GM12878 (cell line): ENCODE measurements at regions not wholly inside any gene's neighbourhood (a gene's known extent, or its start where the extent isn't known, plus 50 kb on each side); places are given as distances from the start of the nearest gene placed in this dataset.

Experiments
- ATAC-seq: fragments of 200-7000 bp; cut with Tn5 transposase; 3 replicates; pipeline ENCODE4 v1.9.1; 2020; ENCODE audit warnings: mild to moderate bottlenecking, moderate library complexity
- BruUV-seq: library from RNA; stranded (reverse); fragments of 400-500 nt; replicated peaks from 2 replicates; lab custom pipeline; 2021; lab: Mats Ljungman, UMichigan
- CTCF ChIA-PET: fragments of 300-600 bp; sonication (Branson Sonifier 250); formaldehyde crosslinking; extraction: SDS; loops from one replicate; lab custom pipeline; 2021; ENCODE audit warnings: inconsistent platforms; lab: Yijun Ruan, JAX
- POLR2A ChIA-PET: fragments of 350-600 bp; formaldehyde crosslinking; extraction: SDS; loops from one replicate; lab custom pipeline; 2021; ENCODE audit warnings: inconsistent platforms; lab: Charles Lee
- RAD21 ChIA-PET: fragments of 300-600 bp; sonication (Branson Sonifier 250); formaldehyde crosslinking; loops from one replicate; lab custom pipeline; 2023; ENCODE audit warnings: antibody characterized with exemption; ENCODE audit not compliant: unreplicated experiment; lab: Charles Lee
- SMC1A ChIA-PET: fragments of 300-600 bp; sonication (Branson Sonifier 250); formaldehyde crosslinking; loops from one replicate; lab custom pipeline; 2023; ENCODE audit not compliant: unreplicated experiment, uncharacterized antibody; lab: Charles Lee
- DNase-seq: peaks from one replicate; pipeline ENCODE4 v3.0.0-alpha.2; 2011; ENCODE audit warnings: low read depth, low spot score
- FAIRE-seq: peaks from 3 replicates; lab custom pipeline; 2011; peaks lifted over from hg19 to GRCh38; lab: Jason Lieb, UNC
- H2AFZ ChIP-seq: 2 replicates; pipeline ENCODE4 v1.6.0; 2011; ENCODE audit warnings: low read depth, low read length, control low read depth; ENCODE audit not compliant: control insufficient read depth
- H3K27ac ChIP-seq: 2 replicates; pipeline ENCODE4 v1.5.1; 2011; ENCODE audit warnings: control low read depth; ENCODE audit not compliant: control insufficient read depth, insufficient read depth
- H3K27me3 ChIP-seq, 2 experiments: replicated peaks in 1 of 2; 2 replicates each; pipeline versions ENCODE4 v1.6.0 to v1.6.1; 2011; ENCODE audit warnings: low read length in 1 of 2; ENCODE audit not compliant: control insufficient read depth in 2 of 2, insufficient read depth in 2 of 2
- H3K36me3 ChIP-seq, 2 experiments: 2 replicates each; pipeline ENCODE4 v1.5.1; 2011; ENCODE audit warnings: low read length in 1 of 2; ENCODE audit not compliant: control insufficient read depth in 2 of 2, insufficient read depth in 2 of 2
- H3K4me1 ChIP-seq: 2 replicates; pipeline ENCODE4 v1.6.1; 2011; ENCODE audit warnings: mild to moderate bottlenecking, low read length, moderate library complexity, mixed read lengths; ENCODE audit not compliant: control insufficient read depth, insufficient read depth
- H3K4me2 ChIP-seq: 2 replicates; pipeline ENCODE4 v1.6.0; 2011; ENCODE audit warnings: control low read depth; ENCODE audit not compliant: control insufficient read depth, insufficient read depth
- H3K4me3 ChIP-seq: fragments of 200-600 bp; sonication (generic); 2 replicates; pipeline ENCODE4 v1.5.1; 2016
- H3K79me2 ChIP-seq: 2 replicates; pipeline ENCODE4 v1.6.0; 2011; ENCODE audit warnings: low read length; ENCODE audit not compliant: control insufficient read depth, insufficient read depth
- H3K9ac ChIP-seq: 2 replicates; pipeline ENCODE4 v1.8.0; 2011; ENCODE audit warnings: low read length, control low read depth, mixed read lengths; ENCODE audit not compliant: control insufficient read depth, insufficient read depth
- H3K9me3 ChIP-seq: replicated peaks from 3 replicates; pipeline ENCODE4 v1.5.1; 2011; ENCODE audit warnings: mild to moderate bottlenecking, low read length; ENCODE audit not compliant: control insufficient read depth, insufficient read depth
- H4K20me1 ChIP-seq: 2 replicates; pipeline ENCODE4 v1.6.0; 2011; ENCODE audit not compliant: control insufficient read depth, insufficient read depth
- FOXM1 ChIP-seq: IDR thresholded peaks from 2 replicates; pipeline ENCODE4 v1.6.1; 2012; ENCODE audit warnings: low read depth, mild to moderate bottlenecking, inconsistent platforms, low read length, moderate library complexity
- IRF3 ChIP-seq: fragments of 450-650 bp; IDR thresholded peaks from 2 replicates; pipeline ENCODE4 v1.6.1; 2014; ENCODE audit warnings: mild to moderate bottlenecking
- NFYB ChIP-seq: IDR thresholded peaks from 2 replicates; pipeline ENCODE4 v1.6.1; 2011; ENCODE audit warnings: low read depth, mild to moderate bottlenecking, low read length, improper control_type of control experiment, moderate library complexity; ENCODE audit not compliant: insufficient read depth
- PAX5 ChIP-seq: IDR thresholded peaks from 2 replicates; pipeline ENCODE4 v1.6.1; 2011; ENCODE audit warnings: low read depth, low read length, borderline replicate concordance
- PML ChIP-seq: IDR thresholded peaks from 2 replicates; pipeline ENCODE4 v1.6.1; 2012; ENCODE audit warnings: low read length, inconsistent platforms
- RAD21 ChIP-seq: IDR thresholded peaks from 2 replicates; pipeline ENCODE4 v1.6.1; 2011; ENCODE audit warnings: mild to moderate bottlenecking, low read depth, low read length, moderate library complexity; ENCODE audit not compliant: insufficient read depth
- ZNF207 ChIP-seq: fragments of 450-650 bp; IDR thresholded peaks from 2 replicates; pipeline ENCODE4 v1.6.1; 2014; ENCODE audit warnings: antibody characterized with exemption, mild to moderate bottlenecking, borderline replicate concordance
- WGBS: methylation state at CpG from one replicate; pipeline ENCODE4 v1.1.6; 2016; ENCODE audit warnings: low lambda C conversion rate; ENCODE audit not compliant: insufficient replicate concordance, insufficient coverage; ENCODE audit errors: missing lambda C conversion rate; 5-methylcytosine and 5-hydroxymethylcytosine counted together
- in situ Hi-C: fragments of 300-500 bp; cut with MboI; formaldehyde crosslinking; loops from 9 replicates; pipeline ENCODE4 v1.14.3; 2018; ENCODE audit warnings: mixed read lengths
- intact Hi-C: fragments of 100-400 bp; cut with micrococcal nuclease; formaldehyde crosslinking; loops from one replicate; pipeline ENCODE4 v1.14.2; 2022; ENCODE audit not compliant: unreplicated experiment

GRCh38 chr6:74197310-74197709 lies 501.3 kb downstream of the CD109 start:
- no peak overlapping the region for H3K4me2 ChIP-seq
- FAIRE-seq, result no peak
- H3K79me2 ChIP-seq, result no peaks in the 10 kb centered on the region
- no peak for ATAC-seq
- no peaks in the 10 kb centered on the region for H3K4me1 ChIP-seq
- no peaks in the 10 kb centered on the region; a peak in 1 of 4 replicates for H3K27me3 ChIP-seq
- ChIA-PET POLR2A (no interaction called here), SMC1A (no interaction called here)
- no peak overlapping the region for H2AFZ ChIP-seq
- no peak for TF ChIP-seq FOXM1
- TF ChIP-seq, all 136 proteins: peak for 0
- no peak overlapping the region for H3K27ac ChIP-seq
- H4K20me1 ChIP-seq, result no peaks in the 10 kb centered on the region
- no peak for DNase-seq
- ChIA-PET RAD21 (no interaction called here), CTCF (interaction anchor here (1.0 kb wide), 1 partner anchor 165 kb away, joined by 3 read pairs; no protein-coding TSS in a partner anchor)
- intact Hi-C loops, result no loop called here
- no peaks in the 10 kb centered on the region for H3K9me3 ChIP-seq
- no TSS peak for BruUV-seq
- in situ Hi-C loops, result no loop called here
- H3K9ac ChIP-seq, result no peak overlapping the region
- H3K36me3 ChIP-seq, result no peaks in the 10 kb centered on the region
- no peak overlapping the region for H3K4me3 ChIP-seq

GRCh38 chr6:74187811-74188210 lies 491.8 kb downstream of the CD109 start:
- ChIA-PET POLR2A (no interaction called here), SMC1A (no interaction called here), CTCF (interaction anchor here (0.7 kb wide), 1 partner anchor 94 kb away, joined by 3 read pairs; no protein-coding TSS in a partner anchor), RAD21 (no interaction called here)
- WGBS, result 36% methylated on average over 3 of the region's 3 CpGs
- no peak for ATAC-seq
- Histone ChIP-seq H3K9me3 (no peaks in the 10 kb centered on the region), H4K20me1 (no peaks in the 10 kb centered on the region), H2AFZ (no peak overlapping the region), H3K36me3 (no peaks in the 10 kb centered on the region), H3K27ac (no peak overlapping the region), H3K4me3 (no peak overlapping the region), H3K27me3 (no peaks in the 10 kb centered on the region), H3K4me1 (no peaks in the 10 kb centered on the region), H3K9ac (no peak overlapping the region), H3K4me2 (no peak overlapping the region), H3K79me2 (no peaks in the 10 kb centered on the region)
- in situ Hi-C loops (no loop called here), intact Hi-C loops (no loop called here)
- no peak for DNase-seq
- FAIRE-seq, result no peak
- TF ChIP-seq PML (no peak), FOXM1 (no peak), ZNF207 (no peak), IRF3 (no peak), PAX5 (no peak), NFYB (no peak), RAD21 (no peak)
- BruUV-seq, result no TSS peak
